22Rv1 (cell line): ENCODE measurements at regions not wholly inside any gene's neighbourhood (a gene's known extent, or its start where the extent isn't known, plus 50 kb on each side); places are given as distances from the start of the nearest gene placed in this dataset.

Experiments
- ZFX ChIP-seq: fragments of 450-650 bp; IDR thresholded peaks from 2 replicates; pipeline ENCODE4 v1.6.1; 2017; ENCODE audit warnings: antibody characterized with exemption, borderline replicate concordance
- TF ChIP-seq, protein P1 (sequence below): fragments of 450-650 bp; IDR thresholded peaks from 2 replicates; pipeline ENCODE4 v1.5.1; 2017; ENCODE audit warnings: mild to moderate bottlenecking

DNA sequence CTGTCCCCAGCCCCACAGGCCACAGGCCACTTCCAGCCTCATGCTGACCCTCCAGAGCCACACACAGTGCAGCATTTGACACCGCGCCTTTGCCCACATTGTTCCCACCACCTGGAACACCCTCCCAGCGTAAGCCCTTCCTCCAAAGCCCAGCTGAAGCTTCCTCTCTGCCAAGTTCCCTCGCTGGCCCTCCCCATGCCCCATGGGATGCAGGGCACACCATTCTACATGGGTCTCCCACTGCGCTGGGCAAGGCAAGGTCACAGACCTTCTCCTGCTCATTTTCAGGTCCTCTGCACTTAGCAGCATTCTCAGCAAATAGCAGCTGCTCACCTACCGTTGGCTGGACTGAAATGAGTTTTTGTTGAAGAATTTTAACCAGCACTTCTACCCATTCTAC is 455.5 kb downstream of the EIPR1 start:
- TF ChIP-seq, protein P1, sequence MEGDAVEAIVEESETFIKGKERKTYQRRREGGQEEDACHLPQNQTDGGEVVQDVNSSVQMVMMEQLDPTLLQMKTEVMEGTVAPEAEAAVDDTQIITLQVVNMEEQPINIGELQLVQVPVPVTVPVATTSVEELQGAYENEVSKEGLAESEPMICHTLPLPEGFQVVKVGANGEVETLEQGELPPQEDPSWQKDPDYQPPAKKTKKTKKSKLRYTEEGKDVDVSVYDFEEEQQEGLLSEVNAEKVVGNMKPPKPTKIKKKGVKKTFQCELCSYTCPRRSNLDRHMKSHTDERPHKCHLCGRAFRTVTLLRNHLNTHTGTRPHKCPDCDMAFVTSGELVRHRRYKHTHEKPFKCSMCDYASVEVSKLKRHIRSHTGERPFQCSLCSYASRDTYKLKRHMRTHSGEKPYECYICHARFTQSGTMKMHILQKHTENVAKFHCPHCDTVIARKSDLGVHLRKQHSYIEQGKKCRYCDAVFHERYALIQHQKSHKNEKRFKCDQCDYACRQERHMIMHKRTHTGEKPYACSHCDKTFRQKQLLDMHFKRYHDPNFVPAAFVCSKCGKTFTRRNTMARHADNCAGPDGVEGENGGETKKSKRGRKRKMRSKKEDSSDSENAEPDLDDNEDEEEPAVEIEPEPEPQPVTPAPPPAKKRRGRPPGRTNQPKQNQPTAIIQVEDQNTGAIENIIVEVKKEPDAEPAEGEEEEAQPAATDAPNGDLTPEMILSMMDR, result no peak
- TF ChIP-seq ZFX, result no peak
